COLO668 (cell line): ENCODE measurements at regions not wholly inside any gene's neighbourhood (a gene's known extent, or its start where the extent isn't known, plus 50 kb on each side); places are given as distances from the start of the nearest gene placed in this dataset.
"Not testable (repeated sequence)": the region's sequence is repeated elsewhere in the genome, so short reads cannot be mapped to it uniquely, and the experiment has no call there.

Source experiments
- DNase-seq: peaks from one replicate; lab custom pipeline; 2025; ENCODE audit not compliant: unreplicated experiment; lab: John Stamatoyannopoulos, UW

- not testable (repeated sequence) for DNase-seq
Observed at GRCh38 chr9:17888964-17889363, 310.1 kb downstream of the SH3GL2 start.

GRCh38 chr9:17894501-17895160 lies 315.8 kb downstream of the SH3GL2 start:
- no peak for DNase-seq

GRCh38 chr9:17900606-17901005 lies 321.7 kb downstream of the SH3GL2 start:
- no peak for DNase-seq

- no peak for DNase-seq
Observed at GRCh38 chr9:17905366-17905765, 326.5 kb downstream of the SH3GL2 start.

GRCh38 chr9:17905781-17906175 lies 326.9 kb downstream of the SH3GL2 start:
- DNase-seq, result peak; percentile 38

- peak; percentile 67 for DNase-seq
Observed at GRCh38 chr9:17906176-17906840, 327.4 kb downstream of the SH3GL2 start.

GRCh38 chr9:17906841-17907778 lies 328.2 kb downstream of the SH3GL2 start:
- DNase-seq, result peak; percentile 62

- DNase-seq, result no peak
Observed at GRCh38 chr9:17907779-17908508, 329.1 kb downstream of the SH3GL2 start.

GRCh38 chr9:17926246-17926645 lies 347.4 kb downstream of the SH3GL2 start:
- DNase-seq, result no peak

GRCh38 chr9:17927616-17928015 lies 348.8 kb downstream of the SH3GL2 start:
- DNase-seq, result no peak

- no peak for DNase-seq
Observed at GRCh38 chr9:17928228-17928627, 349.4 kb downstream of the SH3GL2 start.

- no peak for DNase-seq
Observed at GRCh38 chr9:17928768-17929167, 349.9 kb downstream of the SH3GL2 start.

GRCh38 chr9:17929506-17929905 lies 350.6 kb downstream of the SH3GL2 start:
- DNase-seq, result no peak

GRCh38 chr9:17930071-17930470 lies 351.2 kb downstream of the SH3GL2 start:
- DNase-seq, result no peak

GRCh38 chr9:17936365-17936764 lies 357.5 kb downstream of the SH3GL2 start:
- DNase-seq, result no peak

GRCh38 chr9:17938035-17938655 lies 359.3 kb downstream of the SH3GL2 start:
- no peak for DNase-seq

- peak; percentile 3 for DNase-seq
Observed at GRCh38 chr9:17942498-17942897, 363.6 kb downstream of the SH3GL2 start.

- no peak for DNase-seq
Observed at GRCh38 chr9:17955409-17955808, 376.5 kb downstream of the SH3GL2 start.

GRCh38 chr9:17958363-17958762 lies 379.5 kb downstream of the SH3GL2 start:
- no peak for DNase-seq

GRCh38 chr9:17962747-17963146 lies 383.9 kb downstream of the SH3GL2 start:
- no peak for DNase-seq

GRCh38 chr9:17963498-17963897 lies 384.6 kb downstream of the SH3GL2 start:
- no peak for DNase-seq
